Right cardiac atrium (tissue), 5 donors: ENCODE measurements at regions not wholly inside any gene's neighbourhood (a gene's known extent, or its start where the extent isn't known, plus 50 kb on each side); places are given as distances from the start of the nearest gene placed in this dataset.

Experiments used
- ATAC-seq, 2 donors: fragments of 200-7000 bp; cut with Tn5 transposase; one replicate each; pipeline versions ENCODE4 v1.8.0 to v1.9.1; 2020; ENCODE audit warnings: moderate library complexity in 2 of 2, mild to moderate bottlenecking in 1 of 2
- DNase-seq, 3 donors: peaks; one replicate each; pipeline ENCODE4 v3.0.0-alpha.2; 2020
- H3K27ac ChIP-seq: one replicate; pipeline ENCODE4 v1.5.1; 2013; ENCODE audit warnings: mild to moderate bottlenecking, low read length, control low read depth, moderate library complexity
- H3K27me3 ChIP-seq: one replicate; pipeline ENCODE4 v1.6.1; 2013; ENCODE audit not compliant: control insufficient read depth, insufficient read depth
- H3K4me1 ChIP-seq: one replicate; pipeline ENCODE4 v1.6.1; 2013; ENCODE audit warnings: low read length; ENCODE audit not compliant: control insufficient read depth, insufficient read depth
- H3K4me3 ChIP-seq: one replicate; pipeline ENCODE4 v1.5.1; 2013; ENCODE audit warnings: low read length, control low read depth
- H3K9me3 ChIP-seq: one replicate; pipeline ENCODE4 v1.6.1; 2013; ENCODE audit warnings: low read length; ENCODE audit not compliant: control insufficient read depth
- WGBS: extraction: QIAGEN DNeasy Blood & Tissue Kit; methylation state at CpG from one replicate; pipeline ENCODE4 v1.1.7; 2013; 5-methylcytosine and 5-hydroxymethylcytosine counted together
- intact Hi-C, 4 donors: fragments of 100-400 bp; cut with DNase I; formaldehyde crosslinking; loops; one replicate each; pipeline versions ENCODE4 v1.11.0 to v1.14.0; 2022 to 2023
- donor health status: healthy with polysubstance abuse.
- donor health status: DM: no; HTN: yes; CAD: no.
- donor health status: DM: no; HTN: no; CAD: no.
- donor health status: DM: no; HTN: yes; CAD: no; lungs with severe emphysema.
- donor health status: DM: yes; HTN: yes; CAD: no.

- intact Hi-C loops: no loop called here
- no peak for DNase-seq
- no peak for ATAC-seq
Measured at GRCh38 chr13:68996668-68997025, 1111.0 kb upstream of the ATXN8OS start.

GRCh38 chr13:68995972-68996667, 1111.5 kb upstream of the ATXN8OS start:
- Histone ChIP-seq H3K4me3 (no peak overlapping the region), H3K27ac (no peak overlapping the region), H3K4me1 (no peaks in the 10 kb centered on the region), H3K9me3 (no peaks in the 10 kb centered on the region), H3K27me3 (no peaks in the 10 kb centered on the region)
- DNase-seq (no peak), ATAC-seq (no peak)
- intact Hi-C loops: no loop called here
- 66% methylated on average over 3 of the region's 3 CpGs for WGBS

More at GRCh38 chr13:68996668-68997025, 1111.0 kb upstream of the ATXN8OS start:
- no peak overlapping the region for H3K27ac ChIP-seq
- no peaks in the 10 kb centered on the region for H3K27me3 ChIP-seq
- H3K9me3 ChIP-seq: no peaks in the 10 kb centered on the region
- no peak overlapping the region for H3K4me3 ChIP-seq
- no peaks in the 10 kb centered on the region for H3K4me1 ChIP-seq

- no peak for DNase-seq
- WGBS: 83% methylated on average over 3 of the region's 3 CpGs
- Histone ChIP-seq H3K9me3 (no peaks in the 10 kb centered on the region), H3K27me3 (no peaks in the 10 kb centered on the region), H3K4me3 (no peak overlapping the region), H3K27ac (no peak overlapping the region), H3K4me1 (no peaks in the 10 kb centered on the region)
- intact Hi-C loops: no loop called here
- no peak for ATAC-seq
Measured at GRCh38 chr13:68993154-68993553, 1114.5 kb upstream of the ATXN8OS start.

GRCh38 chr13:68988176-68988575, 1119.5 kb upstream of the ATXN8OS start:
- peak in 1 of 3 donors; percentile 20 for DNase-seq
- no peaks in the 10 kb centered on the region for H3K4me1 ChIP-seq
- H3K4me3 ChIP-seq: no peak overlapping the region
- 87% methylated on average over 11 of the region's 11 CpGs for WGBS
- intact Hi-C loops: no loop called here
- H3K27ac ChIP-seq: no peak overlapping the region
- H3K9me3 ChIP-seq: no peaks in the 10 kb centered on the region
- H3K27me3 ChIP-seq: no peaks in the 10 kb centered on the region
- ATAC-seq: no peak

- intact Hi-C loops: no loop called here
- WGBS: 93% methylated on average over 13 of the region's 13 CpGs
- Histone ChIP-seq H3K4me3 (no peak overlapping the region), H3K27ac (no peak overlapping the region), H3K9me3 (no peaks in the 10 kb centered on the region), H3K4me1 (no peaks in the 10 kb centered on the region), H3K27me3 (no peaks in the 10 kb centered on the region)
- DNase-seq (peak in 2 of 3 donors; percentile 11 to 19), ATAC-seq (no peak)
Measured at GRCh38 chr13:68987585-68987984, 1120.0 kb upstream of the ATXN8OS start.

GRCh38 chr13:68984688-68985319, 1122.8 kb upstream of the ATXN8OS start:
- DNase-seq (peak in 2 of 3 donors; percentile 40 to 41), ATAC-seq (no peak)

GRCh38 chr13:68982961-68983619, 1124.5 kb upstream of the ATXN8OS start:
- Histone ChIP-seq H3K27me3 (no peaks in the 10 kb centered on the region), H3K4me1 (no peaks in the 10 kb centered on the region), H3K4me3 (no peak overlapping the region), H3K27ac (no peak overlapping the region), H3K9me3 (no peaks in the 10 kb centered on the region)
- ATAC-seq: no peak
- intact Hi-C loops: no loop called here
- peak in 2 of 3 donors; percentile 13 to 30 for DNase-seq
- 85% methylated on average over 12 of the region's 12 CpGs for WGBS

More at GRCh38 chr13:68984688-68985319, 1122.8 kb upstream of the ATXN8OS start:
- Histone ChIP-seq H3K4me3 (no peak overlapping the region), H3K27me3 (no peaks in the 10 kb centered on the region), H3K27ac (no peak overlapping the region), H3K9me3 (no peaks in the 10 kb centered on the region), H3K4me1 (no peaks in the 10 kb centered on the region)
- intact Hi-C loops: no loop called here
- 92% methylated on average over 37 of the region's 37 CpGs for WGBS

GRCh38 chr13:68976287-68976686, 1131.3 kb upstream of the ATXN8OS start:
- Histone ChIP-seq H3K27ac (no peak overlapping the region), H3K9me3 (no peaks in the 10 kb centered on the region), H3K4me1 (no peaks in the 10 kb centered on the region), H3K4me3 (no peak overlapping the region), H3K27me3 (no peaks in the 10 kb centered on the region)
- ATAC-seq (no peak), DNase-seq (no peak)
- intact Hi-C loops: no loop called here
- WGBS: 85% methylated on average over 2 of the region's 2 CpGs

- intact Hi-C loops: no loop called here
- ATAC-seq: no peak
Measured at GRCh38 chr13:68970532-68970931, 1137.1 kb upstream of the ATXN8OS start.

GRCh38 chr13:68948586-68948985, 1159.0 kb upstream of the ATXN8OS start:
- Histone ChIP-seq H3K27ac (no peak overlapping the region), H3K9me3 (no peaks in the 10 kb centered on the region), H3K4me1 (no peaks in the 10 kb centered on the region), H3K4me3 (no peak overlapping the region), H3K27me3 (no peaks in the 10 kb centered on the region)
- DNase-seq (no peak), ATAC-seq (no peak)
- intact Hi-C loops: no loop called here

More at GRCh38 chr13:68970532-68970931, 1137.1 kb upstream of the ATXN8OS start:
- no peak for DNase-seq
- no peaks in the 10 kb centered on the region for H3K9me3 ChIP-seq
- H3K4me1 ChIP-seq: no peaks in the 10 kb centered on the region
- H3K27me3 ChIP-seq: no peaks in the 10 kb centered on the region
- H3K4me3 ChIP-seq: no peak overlapping the region
- no peak overlapping the region for H3K27ac ChIP-seq

- ATAC-seq (no peak), DNase-seq (no peak)
- no peak overlapping the region for H3K4me3 ChIP-seq
- no peak overlapping the region for H3K27ac ChIP-seq
- H3K27me3 ChIP-seq: no peaks in the 10 kb centered on the region
- no peaks in the 10 kb centered on the region for H3K4me1 ChIP-seq
- no peaks in the 10 kb centered on the region for H3K9me3 ChIP-seq
- intact Hi-C loops: no loop called here
- 61% methylated on average over 2 of the region's 2 CpGs for WGBS
Measured at GRCh38 chr13:68944272-68944671, 1163.4 kb upstream of the ATXN8OS start.
